ENCODE measurements at regions not wholly inside any gene's neighbourhood (a gene's known extent, or its start where the extent isn't known, plus 50 kb on each side); places are given as distances from the start of the nearest gene placed in this dataset.

GRCh38 chr3:117536006-117536405, 826.4 kb downstream of the TUSC7 start:
- DNase-seq: no peak

GRCh38 chr3:117537949-117538348, 828.4 kb downstream of the TUSC7 start:
- no peak for DNase-seq

GRCh38 chr3:117539729-117540128, 830.1 kb downstream of the TUSC7 start:
- DNase-seq: no peak

GRCh38 chr3:117540597-117540996, 831.0 kb downstream of the TUSC7 start:
- DNase-seq: no peak

GRCh38 chr3:117541721-117542120, 832.1 kb downstream of the TUSC7 start:
- no peak for DNase-seq

- no peak for DNase-seq
These were observed 833.9 kb downstream of the TUSC7 start for GRCh38 chr3:117543521-117543920.

GRCh38 chr3:117545484-117545883, 835.9 kb downstream of the TUSC7 start:
- DNase-seq: no peak

- no peak for DNase-seq
These were observed 838.5 kb downstream of the TUSC7 start for GRCh38 chr3:117547956-117548550.

GRCh38 chr3:117548600-117548999, 839.0 kb downstream of the TUSC7 start:
- DNase-seq: no peak

GRCh38 chr3:117549716-117550115, 840.1 kb downstream of the TUSC7 start:
- no peak for DNase-seq

GRCh38 chr3:117550766-117551165, 841.2 kb downstream of the TUSC7 start:
- DNase-seq: no peak

- DNase-seq: no peak
These were observed 843.9 kb downstream of the TUSC7 start for GRCh38 chr3:117553461-117553860.

GRCh38 chr3:117556646-117557407, 847.2 kb downstream of the TUSC7 start:
- no peak for DNase-seq

GRCh38 chr3:117557464-117558090, 848.0 kb downstream of the TUSC7 start:
- no peak for DNase-seq

- no peak for DNase-seq
These were observed 849.1 kb downstream of the TUSC7 start for GRCh38 chr3:117558681-117559080.

GRCh38 chr3:117562000-117562399, 852.4 kb downstream of the TUSC7 start:
- DNase-seq: no peak

GRCh38 chr3:117563063-117563462, 853.5 kb downstream of the TUSC7 start:
- no peak for DNase-seq

GRCh38 chr3:117565777-117566176, 856.2 kb downstream of the TUSC7 start:
- DNase-seq: no peak

- no peak for DNase-seq
These were observed 857.3 kb downstream of the TUSC7 start for GRCh38 chr3:117566926-117567325.

- no peak for DNase-seq
These were observed 857.8 kb downstream of the TUSC7 start for GRCh38 chr3:117567382-117567781.

GRCh38 chr3:117567906-117568305, 858.3 kb downstream of the TUSC7 start:
- DNase-seq: no peak

- no peak for DNase-seq
These were observed 863.2 kb downstream of the TUSC7 start for GRCh38 chr3:117572786-117573185.

GRCh38 chr3:117580806-117581205, 871.2 kb downstream of the TUSC7 start:
- no peak for DNase-seq

GRCh38 chr3:117586161-117586560, 876.6 kb downstream of the TUSC7 start:
- DNase-seq: no peak

Data from KG1 (cell line).